Fibroblast of villous mesenchyme (primary cell): ENCODE measurements at regions not wholly inside any gene's neighbourhood (a gene's known extent, or its start where the extent isn't known, plus 50 kb on each side); places are given as distances from the start of the nearest gene placed in this dataset.
"Not testable (repeated sequence)": the region's sequence is repeated elsewhere in the genome, so short reads cannot be mapped to it uniquely, and the experiment has no call there.

ENCODE experiments used
- DNase-seq: peaks from one replicate; pipeline ENCODE4 v3.0.0-alpha.2; 2010; ENCODE audit warnings: low read depth
- H3K4me3 ChIP-seq: 2 replicates; pipeline ENCODE4 v1.5.1; 2011; ENCODE audit warnings: low read depth, mild to moderate bottlenecking, low read length
- CTCF ChIP-seq: IDR thresholded peaks from 2 replicates; pipeline ENCODE4 v1.5.1; 2012; ENCODE audit warnings: low read depth, mild to moderate bottlenecking, low read length; ENCODE audit not compliant: insufficient read depth

GRCh38 chr3:20622304-20622703, 436.3 kb upstream of the SGO1 start:
- no peak overlapping the region for H3K4me3 ChIP-seq
- peak; percentile 57 for DNase-seq

GRCh38 chr3:20618621-20619020, 432.6 kb upstream of the SGO1 start:
- not testable (repeated sequence) for DNase-seq, H3K4me3 ChIP-seq

More at GRCh38 chr3:20622304-20622703, 436.3 kb upstream of the SGO1 start:
- no peak for TF ChIP-seq CTCF

- not testable (repeated sequence) for DNase-seq, H3K4me3 ChIP-seq
Measured at GRCh38 chr3:20618181-20618580, 432.2 kb upstream of the SGO1 start.

GRCh38 chr3:20615982-20616381, 430.0 kb upstream of the SGO1 start:
- H3K4me3 ChIP-seq, DNase-seq: not testable (repeated sequence)

GRCh38 chr3:20608054-20608738, 422.2 kb upstream of the SGO1 start:
- H3K4me3 ChIP-seq, result no peak overlapping the region
- no peak for TF ChIP-seq CTCF
- DNase-seq, result no peak

- DNase-seq, result no peak
- H3K4me3 ChIP-seq, result no peak overlapping the region
- no peak for TF ChIP-seq CTCF
Measured at GRCh38 chr3:20604659-20605058, 418.7 kb upstream of the SGO1 start.

GRCh38 chr3:20589275-20589674, 403.3 kb upstream of the SGO1 start:
- no peak for DNase-seq
- no peak overlapping the region for H3K4me3 ChIP-seq
- TF ChIP-seq CTCF, result no peak

GRCh38 chr3:20588781-20589180, 402.8 kb upstream of the SGO1 start:
- DNase-seq, result no peak
- no peak for TF ChIP-seq CTCF
- no peak overlapping the region for H3K4me3 ChIP-seq
